Heart right ventricle (tissue), 16 donors: ENCODE measurements at regions not wholly inside any gene's neighbourhood (a gene's known extent, or its start where the extent isn't known, plus 50 kb on each side); places are given as distances from the start of the nearest gene placed in this dataset.

ENCODE experiments used
- ATAC-seq, 8 donors: fragments of 200-7000 bp; cut with Tn5 transposase; one replicate each; pipeline ENCODE4 v1.9.1; 2020; ENCODE audit warnings: mild to moderate bottlenecking in 8 of 8, moderate library complexity in 8 of 8, moderate number of reproducible peaks in 1 of 8
- DNase-seq, 2 donors: peaks; one replicate each; pipeline ENCODE4 v3.0.0-alpha.2; 2020
- H3K27ac ChIP-seq, 10 donors: fragments of 200-600 bp; sonication (generic) in 2 of 10; one replicate each; pipeline versions ENCODE4 v1.5.0 to v1.8.0; 2020 to 2022; ENCODE audit warnings: mild to moderate bottlenecking in 3 of 10
- H3K27me3 ChIP-seq, 7 donors: fragments of 200-600 bp; one replicate each; pipeline ENCODE4 v1.8.0; 2021 to 2022; ENCODE audit warnings: mild to moderate bottlenecking in 2 of 7
- H3K36me3 ChIP-seq, 9 donors: fragments of 200-600 bp; sonication (generic) in 1 of 9; one replicate each; pipeline versions ENCODE4 v1.5.0 to v1.8.0; 2020 to 2022; ENCODE audit warnings: mild to moderate bottlenecking in 2 of 9
- H3K4me1 ChIP-seq, 9 donors: fragments of 200-600 bp; sonication (generic) in 1 of 9; one replicate each; pipeline versions ENCODE4 v1.5.0 to v1.8.0; 2020 to 2022; ENCODE audit warnings: mild to moderate bottlenecking in 4 of 9
- H3K4me3 ChIP-seq, 10 donors: fragments of 200-600 bp; sonication (generic) in 2 of 10; one replicate each; pipeline versions ENCODE4 v1.5.0 to v1.8.0; 2020 to 2022; ENCODE audit warnings: mild to moderate bottlenecking in 7 of 10, moderate library complexity in 2 of 10
- H3K9me3 ChIP-seq, 11 donors: fragments of 200-600 bp in 10 of 11; sonication (generic) in 2 of 11; one replicate each; pipeline versions ENCODE4 v1.5.0 to v1.8.0; 2013 to 2022; ENCODE audit warnings: mild to moderate bottlenecking in 2 of 11, control low read depth in 1 of 11, moderate library complexity in 1 of 11
- WGBS, 2 donors: extraction: QIAGEN DNeasy Blood & Tissue Kit; methylation state at CpG; one replicate each; pipeline ENCODE4 v1.1.7; 2013; ENCODE audit warnings: inconsistent platforms in 1 of 2; 5-methylcytosine and 5-hydroxymethylcytosine counted together
- intact Hi-C, 10 donors: fragments of 100-400 bp; cut with DNase I; formaldehyde crosslinking; loops; one replicate each; pipeline versions ENCODE4 v1.11.1 to v1.14.2; 2022
- TF ChIP-seq, protein P1 (sequence below), 9 donors: fragments of 200-600 bp; sonication (generic) in 2 of 9; IDR thresholded peaks; one replicate each; pipeline versions ENCODE4 v1.5.0 to v1.8.0; 2021 to 2022; ENCODE audit warnings: antibody characterized with exemption in 9 of 9, mild to moderate bottlenecking in 5 of 9, moderate library complexity in 1 of 9
- donor health status: Arrhythmogenic right ventricular cardiomyopathy.
- donor health status: ischemic (EF 13 %, LVEDD 7.1; RV severe dilation, severe dysfunction).
- donor health status: healthy with polysubstance abuse.
- donor health status: DM: no; HTN: yes; CAD: no.
- donor health status: DM: no; HTN: no; CAD: no.
- donor health status: ischemic (EF 25% LVEDD 6.9; RV normal size, moderate dysfunction).
- donor health status: ischemic (EF 25% LVEDD 5.7; RV mildly dilated, moderate dysfunction).
- donor health status: healthy.
- donor health status: DM: yes; HTN: yes; CAD: no.
- donor health status: Ischemic cardiomyopathy.
- donor health status: ischemic (EF 35%, LVEDD 5.7; RV mildly dilated, moderate dysfunction).
- donor health status: nonischemic (EF 11% LVEDD 7.7; RV severe dilation, severe dysfunction).
- donor health status: DM: yes; HTN: yes; CAD: no.
- donor health status: PGD.
- donor health status: ischemic (EF 29% LVEDD 5.4; RV normal size, mild dysfunction).
- donor health status: nonischemic (EF 23%, LVEDD 6.1; RV moderate dilation, normal function).

DNA sequence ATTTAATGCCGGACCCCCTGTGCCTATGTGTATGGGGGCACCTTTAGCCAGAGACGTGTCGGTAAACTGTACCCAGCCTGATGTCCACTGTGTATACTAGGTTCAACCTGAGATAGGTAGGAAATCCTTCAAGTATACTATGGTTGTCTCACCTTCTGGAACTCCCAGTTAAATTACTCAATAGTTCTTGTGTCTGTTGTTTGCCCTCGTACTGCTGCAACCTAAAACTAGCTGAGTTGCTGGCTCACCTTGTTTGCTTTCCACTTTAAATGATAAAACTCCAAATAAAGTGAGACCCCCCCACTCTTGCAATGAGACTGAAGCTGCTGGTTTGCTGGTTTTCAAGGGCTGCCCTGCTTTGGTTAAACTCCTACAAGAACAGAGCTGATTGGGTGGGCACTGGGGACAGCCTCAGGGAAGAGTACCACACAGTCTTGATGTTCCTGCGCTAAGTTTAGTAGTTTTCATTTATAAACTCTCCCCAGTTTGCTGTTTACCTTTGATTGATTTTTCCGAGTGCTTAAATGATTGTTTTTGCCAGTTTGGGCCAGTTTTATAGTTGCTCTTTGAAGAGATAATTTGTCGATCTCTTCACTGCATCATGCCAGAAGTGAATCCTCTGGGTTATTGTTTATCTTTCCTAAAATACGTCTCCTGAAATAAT is 1281.8 kb upstream of the MAP3K7 start:
- ATAC-seq = no peak
- H3K36me3 ChIP-seq = no peaks in the 10 kb centered on the region
- H3K4me3 ChIP-seq = no peak overlapping the region
- 93 to 95% methylated on average over 8 of the region's 8 CpGs for WGBS, 2 donors
- DNase-seq = no peak
- intact Hi-C loops = no loop called here
- H3K27ac ChIP-seq = no peak overlapping the region
- peaks cover 0 to 12% (median 0%) of the 10 kb centered on the region in 11 donors for H3K9me3 ChIP-seq
- no peaks in the 10 kb centered on the region for H3K4me1 ChIP-seq
- TF ChIP-seq, protein P1, sequence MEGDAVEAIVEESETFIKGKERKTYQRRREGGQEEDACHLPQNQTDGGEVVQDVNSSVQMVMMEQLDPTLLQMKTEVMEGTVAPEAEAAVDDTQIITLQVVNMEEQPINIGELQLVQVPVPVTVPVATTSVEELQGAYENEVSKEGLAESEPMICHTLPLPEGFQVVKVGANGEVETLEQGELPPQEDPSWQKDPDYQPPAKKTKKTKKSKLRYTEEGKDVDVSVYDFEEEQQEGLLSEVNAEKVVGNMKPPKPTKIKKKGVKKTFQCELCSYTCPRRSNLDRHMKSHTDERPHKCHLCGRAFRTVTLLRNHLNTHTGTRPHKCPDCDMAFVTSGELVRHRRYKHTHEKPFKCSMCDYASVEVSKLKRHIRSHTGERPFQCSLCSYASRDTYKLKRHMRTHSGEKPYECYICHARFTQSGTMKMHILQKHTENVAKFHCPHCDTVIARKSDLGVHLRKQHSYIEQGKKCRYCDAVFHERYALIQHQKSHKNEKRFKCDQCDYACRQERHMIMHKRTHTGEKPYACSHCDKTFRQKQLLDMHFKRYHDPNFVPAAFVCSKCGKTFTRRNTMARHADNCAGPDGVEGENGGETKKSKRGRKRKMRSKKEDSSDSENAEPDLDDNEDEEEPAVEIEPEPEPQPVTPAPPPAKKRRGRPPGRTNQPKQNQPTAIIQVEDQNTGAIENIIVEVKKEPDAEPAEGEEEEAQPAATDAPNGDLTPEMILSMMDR (IDR thresholded peaks at IDR 0.05) = no peak
- H3K27me3 ChIP-seq = no peaks in the 10 kb centered on the region

DNA sequence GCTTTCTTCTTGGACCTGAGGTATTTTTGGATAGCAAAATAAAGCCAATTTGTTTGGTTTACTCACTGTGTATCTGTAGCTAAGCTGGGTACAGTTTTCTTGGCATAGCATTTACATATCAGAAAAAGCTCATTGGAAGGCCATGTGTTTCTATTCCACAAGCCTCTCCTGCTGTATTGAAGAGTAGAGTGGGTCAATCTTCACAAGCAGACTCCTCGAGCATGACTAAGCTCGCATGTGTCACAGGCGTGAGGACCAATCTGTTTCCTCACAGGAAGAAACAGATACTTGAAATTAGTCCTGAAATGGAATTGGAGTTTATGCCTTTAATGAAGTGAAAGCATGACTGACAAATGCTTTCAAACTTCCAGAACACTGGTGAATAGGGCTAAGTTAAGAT is 1279.0 kb upstream of the MAP3K7 start:
- H3K27me3 ChIP-seq = no peaks in the 10 kb centered on the region
- no peak for DNase-seq
- TF ChIP-seq, protein P1 (IDR thresholded peaks at IDR 0.05) = no peak
- no peak overlapping the region for H3K27ac ChIP-seq
- H3K4me3 ChIP-seq = no peak overlapping the region
- H3K4me1 ChIP-seq = no peaks in the 10 kb centered on the region
- ATAC-seq = no peak
- WGBS, 2 donors = 64 to 65% methylated on average over 3 of the region's 3 CpGs
- intact Hi-C loops = no loop called here
- peaks cover 0 to 6% (median 0%) of the 10 kb centered on the region in 11 donors for H3K9me3 ChIP-seq
- H3K36me3 ChIP-seq = no peaks in the 10 kb centered on the region

DNA sequence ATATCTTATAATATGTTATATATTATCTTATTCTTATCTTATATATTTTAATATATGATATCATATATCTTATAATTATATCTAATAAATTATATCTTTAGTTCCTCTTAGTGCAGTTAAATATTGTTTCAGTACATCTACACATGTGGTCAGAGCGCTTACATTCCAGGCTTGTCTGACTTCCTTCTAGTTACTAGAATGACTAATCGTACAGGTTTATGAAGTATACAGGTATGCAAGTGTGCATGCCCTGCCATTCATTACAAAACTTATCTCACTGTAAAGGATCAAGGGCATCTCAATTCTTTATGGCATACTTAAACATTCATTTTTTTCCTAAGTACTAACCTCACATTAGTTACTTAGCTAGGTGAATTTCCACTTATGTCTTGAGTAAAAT is 1278.0 kb upstream of the MAP3K7 start:
- DNase-seq (no peak), ATAC-seq (no peak)
- intact Hi-C loops = no loop called here
- whole genome bisulfite sequencing, 2 donors = 92 to 93% methylated on average over 2 of the region's 2 CpGs
- H3K27ac ChIP-seq = no peak overlapping the region
- peaks cover 0 to 4% (median 0%) of the 10 kb centered on the region in 9 donors for H3K4me1 ChIP-seq
- H3K4me3 ChIP-seq = no peak overlapping the region
- H3K27me3 ChIP-seq = no peaks in the 10 kb centered on the region
- no peaks in the 10 kb centered on the region for H3K36me3 ChIP-seq
- TF ChIP-seq, protein P1 (IDR thresholded peaks at IDR 0.05) = no peak
- H3K9me3 ChIP-seq = peaks cover 0 to 6% (median 0%) of the 10 kb centered on the region in 11 donors

DNA sequence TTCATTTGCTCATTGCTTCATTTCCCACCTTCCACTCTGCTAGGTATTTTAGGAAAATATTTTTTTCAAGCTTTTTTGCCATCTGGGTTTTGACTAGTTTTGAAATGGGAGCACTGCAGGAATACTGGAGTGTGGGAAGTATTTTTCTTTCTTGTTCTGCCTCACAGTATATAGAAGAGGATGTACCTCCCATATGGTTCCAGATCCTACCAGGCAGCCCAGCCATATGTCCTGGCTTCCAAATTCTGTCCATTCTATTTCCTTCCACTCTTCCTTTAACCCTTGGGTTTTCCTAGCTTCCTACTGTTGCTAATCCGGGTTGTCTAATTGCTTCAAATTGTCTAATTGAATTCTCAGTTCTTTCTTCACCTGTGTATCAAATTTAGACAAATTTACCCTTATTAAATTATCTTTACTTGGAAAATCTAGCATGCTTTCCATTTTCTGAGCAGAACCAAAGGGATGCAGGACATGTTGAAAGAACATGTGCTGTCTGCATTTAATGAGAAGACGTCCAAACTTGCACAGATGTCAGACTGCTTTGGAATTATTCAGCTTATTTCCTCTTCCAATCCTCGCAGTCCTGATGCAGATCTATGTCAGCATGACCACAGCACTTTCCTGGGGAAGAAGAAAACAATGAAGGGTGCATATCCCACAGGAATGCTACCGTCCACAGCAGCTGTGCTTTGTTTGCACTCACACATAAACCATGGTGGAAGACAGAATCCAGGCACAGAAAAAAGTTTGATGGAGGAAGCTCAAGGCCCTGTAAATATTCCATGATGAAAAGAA is 1273.9 kb upstream of the MAP3K7 start:
- no peaks in the 10 kb centered on the region for H3K9me3 ChIP-seq
- intact Hi-C loops = no loop called here
- H3K27me3 ChIP-seq = no peaks in the 10 kb centered on the region
- H3K36me3 ChIP-seq = no peaks in the 10 kb centered on the region
- H3K27ac ChIP-seq = no peak overlapping the region
- DNase-seq (no peak), ATAC-seq (peak in 3 of 8 donors; percentile 33 to 58 (median 52))
- TF ChIP-seq, protein P1 (IDR thresholded peaks at IDR 0.05) = no peak
- H3K4me1 ChIP-seq = peaks cover 0 to 4% (median 0%) of the 10 kb centered on the region in 9 donors
- WGBS, 2 donors = 41 to 47% methylated on average over 4 of the region's 4 CpGs
- H3K4me3 ChIP-seq = no peak overlapping the region
